Mammary epithelial cell (primary cell): ENCODE measurements at regions not wholly inside any gene's neighbourhood (a gene's known extent, or its start where the extent isn't known, plus 50 kb on each side); places are given as distances from the start of the nearest gene placed in this dataset.

ENCODE experiments used
- CTCF ChIP-seq, 2 donors: IDR thresholded peaks in 1 of 2; conservative IDR thresholded peaks in 1 of 2; 2 replicates each; pipeline ENCODE4 v1.5.1; 2011 to 2012; ENCODE audit warnings: inconsistent platforms in 2 of 2, low read length in 2 of 2, mild to moderate bottlenecking in 2 of 2, control low read depth in 1 of 2, low read depth in 1 of 2; ENCODE audit not compliant: insufficient read depth in 1 of 2; ENCODE audit errors: extremely low read depth in 1 of 2
- EZH2 ChIP-seq: IDR thresholded peaks from 2 replicates; pipeline ENCODE4 v1.6.1; 2012; ENCODE audit warnings: low read length, inconsistent platforms, borderline replicate concordance

DNA sequence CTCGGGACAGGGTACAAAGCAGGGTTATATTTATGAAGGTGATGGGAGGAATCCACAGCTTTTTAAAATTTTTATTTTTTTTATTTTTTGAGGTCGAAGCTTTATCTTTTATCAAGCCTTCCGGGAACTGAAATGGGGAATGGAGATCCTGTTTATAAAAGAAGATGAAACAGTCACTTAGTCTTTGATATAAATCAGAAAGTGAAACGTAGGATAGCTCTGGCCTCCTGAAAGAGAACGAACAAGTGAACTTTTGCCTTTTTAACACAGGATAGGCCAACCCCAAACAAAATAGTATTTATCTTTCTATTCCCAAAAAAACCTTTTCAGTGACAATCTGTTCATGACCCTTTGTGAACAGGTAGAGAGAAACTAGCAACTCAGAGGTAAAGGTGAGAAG, 634.0 kb upstream of the LMCD1 start:
- TF ChIP-seq CTCF (conservative IDR thresholded peaks at IDR 0.05 in 1 of 2, IDR thresholded peaks at IDR 0.05 in 1 of 2; ENCODE audit: extremely low read depth in 1 of 2, insufficient read depth in 1 of 2, low read depth in 1 of 2, low read length in 2 of 2) (no peak), EZH2 (no peak)
